HEK293 (cell line): ENCODE measurements at regions not wholly inside any gene's neighbourhood (a gene's known extent, or its start where the extent isn't known, plus 50 kb on each side); places are given as distances from the start of the nearest gene placed in this dataset.
"Not testable (repeated sequence)": the region's sequence is repeated elsewhere in the genome, so short reads cannot be mapped to it uniquely, and the experiment has no call there.

Experiments used
- KLF8 ChIP-seq: fragments of 450-650 bp; formaldehyde crosslinking; IDR thresholded peaks from 2 replicates; pipeline ENCODE4 v1.5.1; 2016; ENCODE audit warnings: missing biosample characterization, missing genetic modification characterization
- ZNF558 ChIP-seq: fragments of 450-650 bp; formaldehyde crosslinking; IDR thresholded peaks from 2 replicates; pipeline ENCODE4 v1.5.1; 2016; ENCODE audit warnings: missing biosample characterization, missing genetic modification characterization

DNA sequence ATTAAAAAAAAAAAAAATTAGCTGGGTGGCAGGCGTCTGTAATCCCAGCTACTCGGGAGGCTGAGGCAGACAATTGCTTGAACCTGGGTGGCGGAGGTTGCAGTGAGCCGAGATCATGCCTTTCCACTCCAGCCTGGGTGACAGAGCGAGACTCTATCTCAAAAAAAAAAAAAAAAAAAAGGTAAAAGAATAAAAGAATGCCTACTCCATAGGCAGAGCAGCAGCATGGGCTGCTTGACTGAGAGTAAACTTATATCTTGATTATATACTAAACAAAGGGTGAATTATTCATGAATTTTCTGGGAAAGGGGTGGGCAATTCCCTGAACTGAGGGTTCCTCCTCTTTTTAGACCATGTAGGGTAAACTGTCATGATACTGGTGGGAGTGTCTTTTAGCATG is 254.4 kb upstream of the RGMA start:
- TF ChIP-seq ZNF558, KLF8 (tag by site-specific recombination): not testable (repeated sequence)
